OCI-LY3 (cell line): ENCODE measurements at regions not wholly inside any gene's neighbourhood (a gene's known extent, or its start where the extent isn't known, plus 50 kb on each side); places are given as distances from the start of the nearest gene placed in this dataset.

Experiments used
- CTCF ChIP-seq: fragments of 200-600, 300-600 bp; sonication (generic); IDR thresholded peaks from 2 replicates; pipeline ENCODE4 v1.5.1; 2014; ENCODE audit warnings: antibody characterized with exemption, low read length, low read depth
- EZH2phosphoT487 ChIP-seq: fragments of 200-600 bp; shearing (Covaris generic); IDR thresholded peaks from 2 replicates; pipeline ENCODE4 v1.6.1; 2018; ENCODE audit warnings: antibody characterized with exemption, mixed run types, low read depth

GRCh38 chr1:83067954-83068353, 931.0 kb downstream of the TTLL7 start:
- TF ChIP-seq CTCF = no peak
- no peak for TF ChIP-seq EZH2phosphoT487
